ENCODE measurements at regions not wholly inside any gene's neighbourhood (a gene's known extent, or its start where the extent isn't known, plus 50 kb on each side); places are given as distances from the start of the nearest gene placed in this dataset.

DNA sequence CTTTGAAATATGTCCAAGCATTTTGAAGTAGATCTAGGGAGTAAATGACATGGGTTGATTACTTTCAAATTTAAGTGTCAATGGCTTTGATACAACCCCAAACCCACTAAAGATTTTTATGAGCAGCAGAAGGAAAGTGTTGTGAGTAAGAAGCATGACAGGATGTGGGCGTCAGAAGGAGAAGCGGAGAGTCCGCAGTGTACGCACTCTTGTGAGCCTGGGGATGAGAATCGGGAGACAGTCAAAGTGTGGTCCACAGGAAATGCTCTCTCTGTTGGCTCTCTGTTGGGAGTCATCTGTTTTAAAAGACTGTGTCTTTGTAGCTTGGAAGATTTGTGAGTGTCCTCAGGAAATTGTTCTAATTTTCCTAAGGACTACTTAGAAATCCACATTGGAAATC, 629.8 kb upstream of the ADARB2 start:
- TF ChIP-seq, protein P1, sequence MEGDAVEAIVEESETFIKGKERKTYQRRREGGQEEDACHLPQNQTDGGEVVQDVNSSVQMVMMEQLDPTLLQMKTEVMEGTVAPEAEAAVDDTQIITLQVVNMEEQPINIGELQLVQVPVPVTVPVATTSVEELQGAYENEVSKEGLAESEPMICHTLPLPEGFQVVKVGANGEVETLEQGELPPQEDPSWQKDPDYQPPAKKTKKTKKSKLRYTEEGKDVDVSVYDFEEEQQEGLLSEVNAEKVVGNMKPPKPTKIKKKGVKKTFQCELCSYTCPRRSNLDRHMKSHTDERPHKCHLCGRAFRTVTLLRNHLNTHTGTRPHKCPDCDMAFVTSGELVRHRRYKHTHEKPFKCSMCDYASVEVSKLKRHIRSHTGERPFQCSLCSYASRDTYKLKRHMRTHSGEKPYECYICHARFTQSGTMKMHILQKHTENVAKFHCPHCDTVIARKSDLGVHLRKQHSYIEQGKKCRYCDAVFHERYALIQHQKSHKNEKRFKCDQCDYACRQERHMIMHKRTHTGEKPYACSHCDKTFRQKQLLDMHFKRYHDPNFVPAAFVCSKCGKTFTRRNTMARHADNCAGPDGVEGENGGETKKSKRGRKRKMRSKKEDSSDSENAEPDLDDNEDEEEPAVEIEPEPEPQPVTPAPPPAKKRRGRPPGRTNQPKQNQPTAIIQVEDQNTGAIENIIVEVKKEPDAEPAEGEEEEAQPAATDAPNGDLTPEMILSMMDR (IDR thresholded peaks at IDR 0.05; ENCODE audit: low read depth, low read length): no peak
- no peak for DNase-seq (ENCODE audit: extremely low read depth, low read depth)

DNA sequence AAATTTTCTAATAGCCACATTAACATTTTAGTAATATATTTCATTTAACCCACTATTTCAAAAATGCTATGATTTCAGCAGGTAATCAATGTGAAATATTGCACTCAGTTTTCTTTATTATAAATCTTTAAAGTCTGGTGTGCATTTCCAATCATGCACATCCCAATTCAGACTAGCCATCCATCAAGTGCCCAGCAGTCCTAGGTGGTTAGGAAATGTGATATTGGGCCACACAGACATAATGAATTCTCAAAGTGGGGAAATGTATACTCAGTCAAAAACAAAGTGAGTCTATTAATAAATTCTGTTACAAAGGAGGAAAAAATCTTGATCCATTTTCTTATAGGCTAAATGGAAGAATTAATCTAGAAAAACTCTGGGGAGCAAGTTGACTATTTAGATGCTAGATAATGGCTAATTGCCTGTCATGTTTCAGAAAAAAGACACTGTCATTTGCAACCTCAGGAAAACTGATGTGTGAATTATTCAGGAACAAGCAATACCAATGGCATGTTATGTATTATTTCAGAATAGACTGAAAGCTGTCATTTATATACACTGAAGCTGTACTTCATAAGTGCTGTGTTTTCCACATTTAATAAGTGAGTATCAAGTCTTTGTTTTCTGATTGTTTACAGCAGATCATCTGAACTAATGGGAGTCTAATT, 629.1 kb upstream of the ADARB2 start:
- TF ChIP-seq, protein P1 (IDR thresholded peaks at IDR 0.05; ENCODE audit: low read depth, low read length): no peak
- DNase-seq (ENCODE audit: extremely low read depth, low read depth): no peak

DNA sequence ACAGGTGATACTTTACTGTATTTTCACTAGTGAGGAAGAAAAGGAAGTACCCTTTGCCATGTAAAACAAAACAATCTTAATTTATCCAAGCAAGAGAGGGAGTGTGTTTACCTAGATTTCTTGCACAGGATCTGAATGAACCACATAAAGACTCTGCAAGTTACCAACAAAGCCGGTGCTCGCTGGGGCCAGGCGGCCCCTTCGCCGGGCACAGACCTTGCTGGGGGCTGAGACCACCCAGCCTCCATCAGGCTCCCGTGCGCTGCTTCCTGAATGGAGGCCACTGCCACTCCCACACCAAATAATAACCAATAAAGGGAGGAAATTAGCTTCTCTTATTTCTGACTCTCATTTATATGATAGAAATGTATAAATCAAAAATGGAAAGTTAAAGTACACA, 625.0 kb upstream of the ADARB2 start:
- TF ChIP-seq, protein P1 (IDR thresholded peaks at IDR 0.05; ENCODE audit: low read depth, low read length): no peak
- no peak for DNase-seq (ENCODE audit: extremely low read depth, low read depth)

DNA sequence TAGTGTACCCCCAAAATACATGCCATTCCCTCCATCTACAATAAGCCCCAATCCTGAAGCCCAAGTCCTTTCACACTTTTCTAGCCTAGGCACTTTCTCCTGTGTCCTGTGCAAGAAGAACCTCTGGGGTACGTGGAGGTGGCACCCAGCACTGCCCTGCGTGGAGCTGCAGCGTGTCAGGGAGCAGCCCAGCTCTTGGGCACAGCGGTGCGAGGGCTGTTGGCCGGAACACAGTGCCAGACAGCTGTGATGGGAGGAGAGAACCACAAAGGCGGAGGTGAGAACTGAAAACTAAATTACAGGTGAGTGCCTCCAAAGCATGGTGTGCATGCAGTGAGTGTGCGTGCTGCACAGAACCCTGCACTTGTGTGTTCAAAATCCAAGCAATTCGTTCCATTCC, 621.3 kb upstream of the ADARB2 start:
- no peak for DNase-seq (ENCODE audit: extremely low read depth, low read depth)
- TF ChIP-seq, protein P1 (IDR thresholded peaks at IDR 0.05; ENCODE audit: low read depth, low read length): no peak

DNA sequence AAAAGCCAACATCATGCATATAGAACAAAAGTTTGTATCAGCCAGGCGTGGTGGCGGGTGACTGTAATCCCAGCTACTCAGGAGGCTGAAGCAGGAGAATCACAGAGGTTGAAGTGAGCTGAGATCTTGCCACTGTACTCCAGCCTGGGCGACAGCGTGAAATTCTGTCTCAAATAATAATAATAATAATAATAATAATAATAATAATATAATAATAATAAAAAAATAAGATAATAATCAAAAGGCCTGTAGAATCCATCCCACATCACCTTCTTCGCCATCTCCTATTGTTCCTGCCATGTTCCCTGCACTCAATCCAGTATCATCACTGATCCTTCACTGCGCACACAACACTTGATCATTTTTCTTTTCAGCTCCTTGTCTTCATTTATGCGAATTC, 619.3 kb upstream of the ADARB2 start:
- TF ChIP-seq, protein P1 (IDR thresholded peaks at IDR 0.05; ENCODE audit: low read depth, low read length): no peak
- DNase-seq (ENCODE audit: extremely low read depth, low read depth): no peak

DNA sequence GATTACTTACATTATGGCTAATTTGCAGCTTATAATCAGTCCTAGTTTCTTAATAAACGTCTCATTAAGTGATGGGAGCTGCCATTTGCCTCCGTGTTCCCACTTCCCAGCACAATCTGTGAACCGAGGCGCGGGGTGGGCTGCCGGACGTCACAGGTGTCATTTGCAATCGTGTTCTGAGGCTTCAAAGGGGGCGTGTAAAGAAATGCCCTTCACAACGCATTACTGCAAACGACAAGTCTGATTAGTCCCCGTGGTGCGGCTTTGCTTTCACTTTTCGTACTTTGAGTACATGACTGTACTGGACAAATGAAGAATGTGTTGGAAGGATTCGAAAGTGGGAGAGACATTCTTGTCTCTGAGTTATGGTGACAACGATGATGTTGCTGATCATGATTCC, 614.2 kb upstream of the ADARB2 start:
- TF ChIP-seq, protein P1 (IDR thresholded peaks at IDR 0.05; ENCODE audit: low read depth, low read length): no peak

DNA sequence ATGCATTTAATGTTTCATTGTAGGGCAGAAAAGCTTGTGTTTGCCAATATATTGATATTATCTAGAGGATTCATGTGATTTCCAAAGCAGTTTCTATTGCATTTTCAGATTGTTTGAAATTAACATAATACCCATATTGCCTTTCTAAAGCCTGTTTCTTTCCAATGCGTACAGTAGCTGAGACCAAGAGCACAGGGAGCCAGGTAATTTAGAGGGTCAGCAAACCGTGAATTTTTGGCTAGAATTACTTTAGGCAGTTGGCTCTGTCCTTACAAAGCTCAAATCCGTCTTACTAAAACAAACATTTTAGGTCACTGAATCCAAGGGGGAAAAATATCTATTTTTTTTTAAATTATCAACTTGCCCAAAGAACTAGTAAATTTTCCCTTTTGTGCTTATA, 604.9 kb upstream of the ADARB2 start:
- TF ChIP-seq, protein P1 (IDR thresholded peaks at IDR 0.05; ENCODE audit: low read depth, low read length): no peak
- DNase-seq (ENCODE audit: extremely low read depth, low read depth): no peak

More for the DNA sequence above, 614.2 kb upstream of the ADARB2 start:
- no peak for DNase-seq (ENCODE audit: extremely low read depth, low read depth)
